ENCODE measurements at regions not wholly inside any gene's neighbourhood (a gene's known extent, or its start where the extent isn't known, plus 50 kb on each side); places are given as distances from the start of the nearest gene placed in this dataset.

GRCh38 chr1:239545466-239545865 lies 159.1 kb downstream of the CHRM3 start (continued):
- TF ChIP-seq ZNF512 (CRISPR knock-in tag; IDR thresholded peaks at IDR 0.05; ENCODE audit: borderline replicate concordance) (no peak), SMAD3 (CRISPR knock-in tag; IDR thresholded peaks at IDR 0.05; ENCODE audit: borderline replicate concordance) (no peak)

- no peaks in the 10 kb centered on the region for H3K27me3 Mint-ChIP-seq (ENCODE audit: low read depth)
- DNase-seq (ENCODE audit: low spot score), result no peak
- CTCF ChIA-PET, result no interaction called here
- no peak overlapping the region for H3K4me3 Mint-ChIP-seq
- H3K27ac Mint-ChIP-seq, result no peak overlapping the region
- POLR2A ChIA-PET, result no interaction called here
- peaks cover 6% of the 10 kb centered on the region for H3K36me3 Mint-ChIP-seq
- TF ChIP-seq IRF1 (CRISPR knock-in tag; IDR thresholded peaks at IDR 0.05), result no peak
- no peak for TF ChIP-seq NR1H2 (CRISPR knock-in tag; IDR thresholded peaks at IDR 0.05)
- TF ChIP-seq USF1 (CRISPR knock-in tag; IDR thresholded peaks at IDR 0.05), result no peak
- ATAC-seq, result no peak
- H3K9me3 Mint-ChIP-seq, result peaks cover 23% of the 10 kb centered on the region
- H3K4me1 Mint-ChIP-seq, result no peaks in the 10 kb centered on the region
Observed at GRCh38 chr1:239547987-239548386, 161.6 kb downstream of the CHRM3 start.

GRCh38 chr1:239550178-239550577 lies 163.8 kb downstream of the CHRM3 start:
- Mint-ChIP-seq H3K27me3 (ENCODE audit: low read depth) (no peaks in the 10 kb centered on the region), H3K27ac (no peak overlapping the region), H3K4me1 (peaks cover 2% of the 10 kb centered on the region; the same call in 1 of the 2 replicates), H3K36me3 (peaks cover 6% of the 10 kb centered on the region), H3K4me3 (no peak overlapping the region), H3K9me3 (peaks cover 21% of the 10 kb centered on the region)
- no peak for DNase-seq (ENCODE audit: low spot score)
- CTCF ChIA-PET, result no interaction called here
- TF ChIP-seq HMGA2 (CRISPR knock-in tag; IDR thresholded peaks at IDR 0.05), result no peak
- TF ChIP-seq ZNF425 (CRISPR knock-in tag; conservative IDR thresholded peaks at IDR 0.05), result no peak
- ATAC-seq, result no peak
- POLR2A ChIA-PET, result no interaction called here

- Mint-ChIP-seq H3K4me3 (no peak overlapping the region), H3K9me3 (no peaks in the 10 kb centered on the region), H3K27me3 (ENCODE audit: low read depth) (no peaks in the 10 kb centered on the region), H3K36me3 (no peaks in the 10 kb centered on the region), H3K27ac (peak overlapping the region; percentile 63; the same call in 1 of the 2 replicates), H3K4me1 (peaks cover 10% of the 10 kb centered on the region)
- no peak for TF ChIP-seq ZNF232 (CRISPR knock-in tag; IDR thresholded peaks at IDR 0.05)
- no peak for TF ChIP-seq USF2 (CRISPR knock-in tag; IDR thresholded peaks at IDR 0.05)
- TF ChIP-seq ZNF138 (CRISPR knock-in tag; conservative IDR thresholded peaks at IDR 0.05), result no peak
- no peak for TF ChIP-seq ZNF317 (CRISPR knock-in tag; IDR thresholded peaks at IDR 0.05; ENCODE audit: borderline replicate concordance, low read depth)
- TF ChIP-seq ELF4 (CRISPR knock-in tag; IDR thresholded peaks at IDR 0.05; ENCODE audit: low read depth), result no peak
- no peak for TF ChIP-seq ZNF532 (CRISPR knock-in tag; IDR thresholded peaks at IDR 0.05; ENCODE audit: borderline replicate concordance)
- no peak for TF ChIP-seq E2F4 (CRISPR knock-in tag; IDR thresholded peaks at IDR 0.05; ENCODE audit: borderline replicate concordance, low read depth)
- peak; percentile 93 for ATAC-seq
- ChIA-PET CTCF (no interaction called here), POLR2A (no interaction called here)
- DNase-seq (ENCODE audit: low spot score), result peak; percentile 48
Observed at GRCh38 chr1:239555350-239555749, 169.0 kb downstream of the CHRM3 start.

All from WTC11 (cell line).